GM18508 (cell line): ENCODE measurements at regions not wholly inside any gene's neighbourhood (a gene's known extent, or its start where the extent isn't known, plus 50 kb on each side); places are given as distances from the start of the nearest gene placed in this dataset.
"Not testable (repeated sequence)": the region's sequence is repeated elsewhere in the genome, so short reads cannot be mapped to it uniquely, and the experiment has no call there.

ENCODE experiments used
- ATAC-seq: cut with Tn5 transposase; IDR thresholded peaks from one replicate; pipeline ENCODE4 v1.9.1; 2021; ENCODE audit warnings: moderate number of reproducible peaks; ENCODE audit not compliant: insufficient read depth, unreplicated experiment

- ATAC-seq, result no peak
Measured at GRCh38 chr3:110995461-110996231, 76.0 kb upstream of the NECTIN3 start.

DNA sequence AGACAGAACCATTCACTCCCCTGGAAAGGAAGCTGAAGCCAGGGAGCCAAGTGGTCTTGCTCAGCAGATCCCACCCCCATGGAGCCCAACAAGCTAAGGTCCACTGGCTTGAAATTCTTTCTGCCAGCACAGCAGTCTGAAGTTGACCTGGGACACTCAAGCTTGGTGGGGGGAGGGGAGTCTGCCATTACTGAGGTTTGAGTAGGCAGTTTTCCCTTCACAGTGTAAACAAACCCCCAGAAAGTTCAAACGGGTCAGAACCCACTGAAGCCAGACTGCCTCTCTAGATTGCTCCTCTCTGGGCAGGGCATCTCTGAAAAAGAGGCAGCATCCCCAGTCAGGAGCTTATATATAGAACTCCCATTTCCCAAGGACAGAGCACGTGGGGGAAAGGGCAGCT lies 72.8 kb upstream of the NECTIN3 start:
- ATAC-seq, result not testable (repeated sequence)

- ATAC-seq, result not testable (repeated sequence)
Measured at GRCh38 chr3:111006485-111006884, 65.1 kb upstream of the NECTIN3 start.

DNA sequence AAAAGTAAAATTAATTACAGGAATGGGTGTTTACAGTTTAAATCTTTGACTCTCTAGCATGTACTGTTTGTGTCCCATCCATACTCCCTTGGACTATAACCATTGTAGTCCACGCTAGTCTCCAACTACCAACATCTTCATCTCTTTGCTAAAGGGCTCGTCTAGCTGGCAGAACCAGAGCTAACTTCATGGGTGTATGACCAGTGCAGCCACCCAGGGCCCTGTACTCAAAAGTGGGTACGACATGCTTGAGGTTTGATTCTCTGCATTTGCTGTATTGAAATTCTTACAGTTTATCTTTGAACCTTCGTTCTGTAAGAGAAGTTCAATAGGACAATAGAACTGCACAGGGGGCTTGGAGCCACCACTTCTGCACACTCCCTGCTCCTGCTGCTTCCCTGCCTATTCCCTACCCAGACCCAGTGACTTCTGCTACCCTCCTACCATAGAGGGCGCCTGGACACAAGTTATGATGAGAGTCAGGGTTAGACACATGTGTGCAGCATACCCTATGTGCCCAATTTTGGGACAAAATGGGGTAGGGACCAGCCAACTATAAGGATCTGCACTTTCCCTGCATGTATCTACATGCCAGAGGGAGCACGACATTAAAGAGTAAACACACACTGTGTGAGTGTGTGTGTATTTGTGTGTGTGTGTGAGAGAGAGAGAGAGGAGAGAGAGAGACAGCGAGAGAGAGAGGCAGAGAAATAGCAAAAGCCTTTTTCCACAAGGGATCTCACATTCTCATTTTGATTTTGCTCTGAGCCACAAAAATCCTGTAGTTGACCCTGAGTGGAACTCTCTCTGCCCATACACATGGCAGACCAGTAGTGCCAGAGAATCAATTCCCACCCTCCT lies 59.0 kb upstream of the NECTIN3 start:
- ATAC-seq, result no peak
